ENCODE measurements at regions not wholly inside any gene's neighbourhood (a gene's known extent, or its start where the extent isn't known, plus 50 kb on each side); places are given as distances from the start of the nearest gene placed in this dataset.

DNA sequence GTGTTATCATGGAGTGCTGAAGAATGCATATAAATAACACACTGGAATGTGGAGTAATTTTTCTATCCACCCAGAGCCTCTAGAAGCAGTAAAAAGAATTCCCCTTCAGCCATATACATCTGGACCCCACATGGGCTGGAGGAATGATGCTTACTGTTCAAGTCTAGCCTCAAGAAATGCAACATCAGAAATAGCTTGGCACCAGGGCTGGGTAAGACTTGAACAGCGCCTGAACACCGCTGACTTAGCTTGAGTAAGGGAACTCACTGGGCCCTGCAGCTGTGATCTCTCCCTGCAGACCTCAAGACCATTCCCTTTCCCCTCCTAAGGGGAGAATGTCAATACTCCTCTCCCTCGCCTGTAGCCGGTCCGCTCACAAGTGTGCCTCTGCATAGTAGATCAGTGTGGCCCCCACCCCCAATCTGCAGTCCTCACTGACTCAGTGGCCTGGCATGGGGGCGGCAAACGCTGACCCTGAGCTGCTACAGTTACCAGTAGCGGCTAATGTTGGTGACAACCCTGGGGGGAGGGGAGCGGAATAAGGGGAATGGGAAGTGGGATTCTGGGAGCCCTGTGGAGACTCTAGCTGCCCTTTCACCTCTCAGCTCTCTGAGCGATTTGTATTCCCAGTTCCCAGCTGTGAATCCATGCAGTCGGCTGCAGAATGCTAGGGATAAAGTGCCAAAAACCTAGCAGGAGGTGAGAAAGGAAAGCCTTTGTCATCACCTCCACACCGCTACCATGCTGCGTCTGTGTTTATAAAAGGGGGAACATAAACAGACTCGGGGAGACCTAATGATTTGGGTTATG lies 483.9 kb downstream of the DISC1 start:
- DNase-seq = no peak

- DNase-seq = no peak
Observed at GRCh38 chr1:232109391-232109790, 482.8 kb downstream of the DISC1 start.

DNA sequence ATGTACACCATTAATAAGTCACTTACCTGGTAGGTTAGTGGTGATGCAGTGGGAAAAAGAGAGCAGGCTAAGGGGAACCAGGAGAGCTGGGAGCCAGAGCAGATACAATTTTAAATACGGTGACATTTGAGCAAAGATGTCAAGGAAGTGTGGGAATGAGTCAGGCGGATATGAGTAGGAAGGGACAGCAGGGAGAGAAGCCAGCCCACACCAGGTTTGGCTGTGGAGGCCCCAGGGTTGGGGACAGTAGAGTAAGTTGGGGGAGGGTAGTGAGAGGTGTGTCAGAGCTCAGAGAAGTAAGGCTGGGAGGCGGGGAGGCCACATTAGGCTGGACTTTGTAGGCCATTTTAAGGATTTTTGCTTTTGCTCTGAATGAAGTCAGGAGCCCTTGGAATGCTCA lies 482.0 kb downstream of the DISC1 start:
- no peak for DNase-seq

DNA sequence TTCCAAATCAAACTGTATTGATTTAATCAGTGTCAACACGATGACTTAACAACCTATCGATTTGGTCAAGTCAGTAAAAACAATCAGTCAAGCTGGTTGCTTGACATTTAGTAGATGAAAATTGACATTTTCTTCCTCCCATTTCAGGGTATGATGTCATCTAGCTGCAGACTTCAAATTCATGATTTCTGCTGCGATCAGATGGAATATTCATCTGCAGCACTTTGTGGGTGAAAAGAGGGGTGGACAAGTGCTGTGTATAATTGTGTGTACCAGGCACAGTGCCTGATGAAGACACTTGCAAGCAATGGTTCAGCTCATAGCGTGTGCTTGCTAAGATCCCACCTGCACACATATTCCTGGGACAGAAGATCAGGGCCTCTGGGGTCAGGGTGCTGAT lies 479.8 kb downstream of the DISC1 start:
- DNase-seq = no peak

DNA sequence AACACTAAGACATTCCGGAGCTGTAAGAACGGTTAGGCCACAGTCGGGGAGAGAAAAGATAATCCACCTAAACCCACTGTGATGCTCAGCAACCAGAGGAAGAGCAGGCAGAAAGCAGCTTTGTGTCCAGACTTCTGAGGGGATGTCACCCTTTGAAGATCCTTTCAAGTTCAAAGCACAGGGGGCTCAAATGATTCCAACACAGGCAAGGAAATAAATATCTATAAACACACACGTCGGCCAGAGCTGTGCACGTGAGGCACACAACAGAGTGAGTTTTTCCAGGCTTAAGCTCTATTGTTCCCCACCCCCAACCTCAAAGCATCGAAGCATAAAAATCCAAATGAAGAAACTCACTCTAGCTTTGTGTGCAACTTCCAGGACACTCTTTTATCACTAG lies 479.0 kb downstream of the DISC1 start:
- DNase-seq = no peak

GRCh38 chr1:232101231-232101630 lies 474.6 kb downstream of the DISC1 start:
- DNase-seq = no peak

DNA sequence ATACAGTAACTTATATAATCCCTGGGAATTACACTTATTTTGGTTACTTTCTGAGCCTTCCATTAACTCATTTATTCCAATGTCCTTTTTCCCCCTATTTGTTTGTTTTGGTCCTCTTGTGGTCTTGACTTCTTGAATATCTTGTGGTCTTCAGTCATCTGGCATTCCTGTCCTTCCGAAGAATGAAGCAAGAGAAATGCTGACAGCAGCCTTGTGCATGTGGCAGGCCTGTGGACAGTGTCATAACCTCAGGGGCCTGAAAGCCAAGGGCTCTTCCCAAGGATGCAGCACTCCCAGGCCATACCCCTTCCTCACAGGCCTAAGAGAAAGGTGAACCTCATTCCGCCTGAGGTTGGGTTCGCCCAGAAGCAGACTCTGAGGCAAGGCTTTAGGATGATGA lies 470.2 kb downstream of the DISC1 start:
- no peak for DNase-seq

All from NCI-H2171 (cell line).